ENCODE measurements at regions not wholly inside any gene's neighbourhood (a gene's known extent, or its start where the extent isn't known, plus 50 kb on each side); places are given as distances from the start of the nearest gene placed in this dataset.

GRCh38 chr3:194858382-194858781 is 172.7 kb downstream of the FAM43A start:
- Histone ChIP-seq H3K4me1 (ENCODE audit: control insufficient read depth in 2 of 2, insufficient read depth in 2 of 2, low read length in 2 of 2) (peaks cover 0 to 2% of the 10 kb centered on the region in 2 donors), H3K4me3 (ENCODE audit: low read length in 2 of 2) (no peak overlapping the region), H3K27me3 (ENCODE audit: control insufficient read depth in 2 of 2, insufficient read depth in 1 of 2, low read length in 1 of 2) (no peaks in the 10 kb centered on the region), H3K27ac (ENCODE audit: low read depth in 1 of 2, low read length in 1 of 2) (no peak overlapping the region), H3K9me3 (ENCODE audit: control insufficient read depth in 2 of 2, insufficient read depth in 1 of 2, low read length in 1 of 2) (no peaks in the 10 kb centered on the region), H3K36me3 (ENCODE audit: control insufficient read depth in 2 of 2, insufficient read depth in 2 of 2, low read length in 1 of 2) (no peaks in the 10 kb centered on the region)
- no peak for DNase-seq (ENCODE audit: low read depth in 6 of 9, low spot score in 9 of 9)
- WGBS: 91% methylated on average over 2 of the region's 2 CpGs

- 91% methylated on average over 9 of the region's 9 CpGs for WGBS
Observed at GRCh38 chr3:194860725-194861124, 175.0 kb downstream of the FAM43A start.

GRCh38 chr3:194861375-194861774 is 175.7 kb downstream of the FAM43A start:
- 75% methylated on average over 4 of the region's 4 CpGs for WGBS
- Histone ChIP-seq H3K4me3 (ENCODE audit: low read length in 2 of 2) (no peak overlapping the region), H3K27me3 (ENCODE audit: control insufficient read depth in 2 of 2, insufficient read depth in 1 of 2, low read length in 1 of 2) (no peaks in the 10 kb centered on the region), H3K27ac (ENCODE audit: low read depth in 1 of 2, low read length in 1 of 2) (no peak overlapping the region), H3K9me3 (ENCODE audit: control insufficient read depth in 2 of 2, insufficient read depth in 1 of 2, low read length in 1 of 2) (no peaks in the 10 kb centered on the region), H3K36me3 (ENCODE audit: control insufficient read depth in 2 of 2, insufficient read depth in 2 of 2, low read length in 1 of 2) (no peaks in the 10 kb centered on the region), H3K4me1 (ENCODE audit: control insufficient read depth in 2 of 2, insufficient read depth in 2 of 2, low read length in 2 of 2) (no peaks in the 10 kb centered on the region)
- DNase-seq (ENCODE audit: low read depth in 6 of 9, low spot score in 9 of 9): no peak

More at GRCh38 chr3:194860725-194861124, 175.0 kb downstream of the FAM43A start:
- Histone ChIP-seq H3K27ac (ENCODE audit: low read depth in 1 of 2, low read length in 1 of 2) (no peak overlapping the region), H3K4me1 (ENCODE audit: control insufficient read depth in 2 of 2, insufficient read depth in 2 of 2, low read length in 2 of 2) (no peaks in the 10 kb centered on the region), H3K27me3 (ENCODE audit: control insufficient read depth in 2 of 2, insufficient read depth in 1 of 2, low read length in 1 of 2) (no peaks in the 10 kb centered on the region), H3K9me3 (ENCODE audit: control insufficient read depth in 2 of 2, insufficient read depth in 1 of 2, low read length in 1 of 2) (no peaks in the 10 kb centered on the region), H3K4me3 (ENCODE audit: low read length in 2 of 2) (no peak overlapping the region), H3K36me3 (ENCODE audit: control insufficient read depth in 2 of 2, insufficient read depth in 2 of 2, low read length in 1 of 2) (no peaks in the 10 kb centered on the region)
- no peak for DNase-seq (ENCODE audit: low read depth in 6 of 9, low spot score in 9 of 9)

GRCh38 chr3:194865061-194865460 is 179.4 kb downstream of the FAM43A start:
- no peak for DNase-seq (ENCODE audit: low read depth in 6 of 9, low spot score in 9 of 9)

GRCh38 chr3:194865615-194866014 is 179.9 kb downstream of the FAM43A start:
- DNase-seq (ENCODE audit: low read depth in 6 of 9, low spot score in 9 of 9): no peak
- Histone ChIP-seq H3K9me3 (ENCODE audit: control insufficient read depth in 2 of 2, insufficient read depth in 1 of 2, low read length in 1 of 2) (peaks cover 0 to 4% of the 10 kb centered on the region in 2 donors), H3K27me3 (ENCODE audit: control insufficient read depth in 2 of 2, insufficient read depth in 1 of 2, low read length in 1 of 2) (no peaks in the 10 kb centered on the region), H3K4me3 (ENCODE audit: low read length in 2 of 2) (no peak overlapping the region), H3K36me3 (ENCODE audit: control insufficient read depth in 2 of 2, insufficient read depth in 2 of 2, low read length in 1 of 2) (no peaks in the 10 kb centered on the region), H3K27ac (ENCODE audit: low read depth in 1 of 2, low read length in 1 of 2) (no peak overlapping the region), H3K4me1 (ENCODE audit: control insufficient read depth in 2 of 2, insufficient read depth in 2 of 2, low read length in 2 of 2) (no peaks in the 10 kb centered on the region)
- 91% methylated on average over 2 of the region's 2 CpGs for WGBS

More at GRCh38 chr3:194865061-194865460, 179.4 kb downstream of the FAM43A start:
- no peak overlapping the region for H3K27ac ChIP-seq (ENCODE audit: low read depth in 1 of 2, low read length in 1 of 2)
- H3K4me3 ChIP-seq (ENCODE audit: low read length in 2 of 2): no peak overlapping the region
- H3K27me3 ChIP-seq (ENCODE audit: control insufficient read depth in 2 of 2, insufficient read depth in 1 of 2, low read length in 1 of 2): no peaks in the 10 kb centered on the region
- no peaks in the 10 kb centered on the region for H3K4me1 ChIP-seq (ENCODE audit: control insufficient read depth in 2 of 2, insufficient read depth in 2 of 2, low read length in 2 of 2)
- no peaks in the 10 kb centered on the region for H3K36me3 ChIP-seq (ENCODE audit: control insufficient read depth in 2 of 2, insufficient read depth in 2 of 2, low read length in 1 of 2)
- WGBS: 95% methylated on average over 3 of the region's 3 CpGs
- H3K9me3 ChIP-seq (ENCODE audit: control insufficient read depth in 2 of 2, insufficient read depth in 1 of 2, low read length in 1 of 2): peaks cover 0 to 4% of the 10 kb centered on the region in 2 donors

GRCh38 chr3:194866236-194866635 is 180.6 kb downstream of the FAM43A start:
- Histone ChIP-seq H3K36me3 (ENCODE audit: control insufficient read depth in 2 of 2, insufficient read depth in 2 of 2, low read length in 1 of 2) (no peaks in the 10 kb centered on the region), H3K4me1 (ENCODE audit: control insufficient read depth in 2 of 2, insufficient read depth in 2 of 2, low read length in 2 of 2) (no peaks in the 10 kb centered on the region), H3K9me3 (ENCODE audit: control insufficient read depth in 2 of 2, insufficient read depth in 1 of 2, low read length in 1 of 2) (peaks cover 0 to 4% of the 10 kb centered on the region in 2 donors), H3K4me3 (ENCODE audit: low read length in 2 of 2) (no peak overlapping the region), H3K27ac (ENCODE audit: low read depth in 1 of 2, low read length in 1 of 2) (no peak overlapping the region), H3K27me3 (ENCODE audit: control insufficient read depth in 2 of 2, insufficient read depth in 1 of 2, low read length in 1 of 2) (no peaks in the 10 kb centered on the region)
- DNase-seq (ENCODE audit: low read depth in 6 of 9, low spot score in 9 of 9): no peak
- 98% methylated on average over 4 of the region's 4 CpGs for WGBS

- Histone ChIP-seq H3K27ac (ENCODE audit: low read depth in 1 of 2, low read length in 1 of 2) (no peak overlapping the region), H3K4me1 (ENCODE audit: control insufficient read depth in 2 of 2, insufficient read depth in 2 of 2, low read length in 2 of 2) (peaks cover 0 to 3% of the 10 kb centered on the region in 2 donors), H3K36me3 (ENCODE audit: control insufficient read depth in 2 of 2, insufficient read depth in 2 of 2, low read length in 1 of 2) (no peaks in the 10 kb centered on the region), H3K9me3 (ENCODE audit: control insufficient read depth in 2 of 2, insufficient read depth in 1 of 2, low read length in 1 of 2) (peaks cover 0 to 4% of the 10 kb centered on the region in 2 donors), H3K27me3 (ENCODE audit: control insufficient read depth in 2 of 2, insufficient read depth in 1 of 2, low read length in 1 of 2) (no peaks in the 10 kb centered on the region), H3K4me3 (ENCODE audit: low read length in 2 of 2) (no peak overlapping the region)
- no peak for DNase-seq (ENCODE audit: low read depth in 6 of 9, low spot score in 9 of 9)
- 76% methylated on average over 13 of the region's 13 CpGs for WGBS
Observed at GRCh38 chr3:194867270-194867983, 181.7 kb downstream of the FAM43A start.

GRCh38 chr3:194868831-194869230 is 183.1 kb downstream of the FAM43A start:
- Histone ChIP-seq H3K27ac (ENCODE audit: low read depth in 1 of 2, low read length in 1 of 2) (no peak overlapping the region), H3K36me3 (ENCODE audit: control insufficient read depth in 2 of 2, insufficient read depth in 2 of 2, low read length in 1 of 2) (no peaks in the 10 kb centered on the region), H3K4me3 (ENCODE audit: low read length in 2 of 2) (no peak overlapping the region), H3K4me1 (ENCODE audit: control insufficient read depth in 2 of 2, insufficient read depth in 2 of 2, low read length in 2 of 2) (peaks cover 0 to 3% of the 10 kb centered on the region in 2 donors), H3K27me3 (ENCODE audit: control insufficient read depth in 2 of 2, insufficient read depth in 1 of 2, low read length in 1 of 2) (no peaks in the 10 kb centered on the region), H3K9me3 (ENCODE audit: control insufficient read depth in 2 of 2, insufficient read depth in 1 of 2, low read length in 1 of 2) (peaks cover 0 to 4% of the 10 kb centered on the region in 2 donors)
- no peak for DNase-seq (ENCODE audit: low read depth in 6 of 9, low spot score in 9 of 9)
- WGBS: 91% methylated on average over 11 of the region's 11 CpGs

- Histone ChIP-seq H3K27me3 (ENCODE audit: control insufficient read depth in 2 of 2, insufficient read depth in 1 of 2, low read length in 1 of 2) (no peaks in the 10 kb centered on the region), H3K4me1 (ENCODE audit: control insufficient read depth in 2 of 2, insufficient read depth in 2 of 2, low read length in 2 of 2) (peaks cover 0 to 3% of the 10 kb centered on the region in 2 donors), H3K4me3 (ENCODE audit: low read length in 2 of 2) (no peak overlapping the region), H3K27ac (ENCODE audit: low read depth in 1 of 2, low read length in 1 of 2) (no peak overlapping the region), H3K9me3 (ENCODE audit: control insufficient read depth in 2 of 2, insufficient read depth in 1 of 2, low read length in 1 of 2) (peaks cover 0 to 4% of the 10 kb centered on the region in 2 donors), H3K36me3 (ENCODE audit: control insufficient read depth in 2 of 2, insufficient read depth in 2 of 2, low read length in 1 of 2) (no peaks in the 10 kb centered on the region)
- no peak for DNase-seq (ENCODE audit: low read depth in 6 of 9, low spot score in 9 of 9)
- 97% methylated on average over 14 of the region's 14 CpGs for WGBS
Observed at GRCh38 chr3:194869482-194870169, 183.9 kb downstream of the FAM43A start.

Measured in thymus (tissue), 11 donors.